ENCODE measurements at regions not wholly inside any gene's neighbourhood (a gene's known extent, or its start where the extent isn't known, plus 50 kb on each side); places are given as distances from the start of the nearest gene placed in this dataset.

DNA sequence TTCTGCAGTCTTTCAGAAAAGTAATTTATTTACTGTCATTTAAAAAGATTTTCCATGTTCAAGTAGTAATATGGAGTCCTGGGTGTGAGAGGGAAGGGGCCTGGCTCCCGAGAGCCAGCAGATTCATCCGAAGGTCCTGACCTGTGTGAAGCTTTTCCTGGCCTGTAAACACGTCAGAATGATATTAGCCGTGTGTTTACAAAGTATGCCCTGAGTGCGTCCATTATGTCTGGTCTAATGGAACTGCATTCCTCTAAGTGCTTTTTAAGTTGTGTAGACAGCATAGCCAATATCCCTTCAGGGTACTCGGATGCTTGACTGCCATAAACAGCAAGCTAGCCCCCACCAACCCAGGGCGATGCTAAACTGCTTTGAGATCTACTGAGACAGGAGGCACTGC lies 495.2 kb downstream of the AGTPBP1 start:
- DNase-seq (ENCODE audit: low read depth in 2 of 2), result no peak
- H3K4me3 ChIP-seq (replicated peaks in 1 of 2; ENCODE audit: low read depth in 2 of 2, low read length in 2 of 2), result no peak overlapping the region
- no peak for TF ChIP-seq CTCF (IDR thresholded peaks at IDR 0.05; ENCODE audit: low read depth, low read length)

DNA sequence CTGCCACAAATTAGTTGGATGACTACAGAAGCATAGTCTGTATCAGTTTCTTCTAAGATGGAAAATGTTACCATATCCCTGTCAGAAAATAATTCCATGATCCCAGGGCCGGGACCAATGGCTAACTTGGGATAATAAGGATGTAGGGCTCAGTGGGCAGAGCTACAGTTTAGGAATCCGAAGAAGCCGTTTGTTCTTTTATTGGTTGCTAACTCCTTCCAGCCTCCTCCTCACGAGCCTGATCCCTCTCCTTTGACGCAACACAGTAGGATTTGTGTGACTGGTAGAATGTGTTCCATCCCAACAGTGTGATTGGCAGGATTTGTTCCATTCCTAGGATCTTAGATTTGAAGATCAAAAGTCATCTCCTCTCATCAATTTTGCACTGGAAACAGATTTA lies 496.9 kb downstream of the AGTPBP1 start:
- H3K4me3 ChIP-seq (replicated peaks in 1 of 2; ENCODE audit: low read depth in 2 of 2, low read length in 2 of 2), result no peak overlapping the region
- TF ChIP-seq CTCF (IDR thresholded peaks at IDR 0.05; ENCODE audit: low read depth, low read length), result no peak
- no peak for DNase-seq (ENCODE audit: low read depth in 2 of 2)

DNA sequence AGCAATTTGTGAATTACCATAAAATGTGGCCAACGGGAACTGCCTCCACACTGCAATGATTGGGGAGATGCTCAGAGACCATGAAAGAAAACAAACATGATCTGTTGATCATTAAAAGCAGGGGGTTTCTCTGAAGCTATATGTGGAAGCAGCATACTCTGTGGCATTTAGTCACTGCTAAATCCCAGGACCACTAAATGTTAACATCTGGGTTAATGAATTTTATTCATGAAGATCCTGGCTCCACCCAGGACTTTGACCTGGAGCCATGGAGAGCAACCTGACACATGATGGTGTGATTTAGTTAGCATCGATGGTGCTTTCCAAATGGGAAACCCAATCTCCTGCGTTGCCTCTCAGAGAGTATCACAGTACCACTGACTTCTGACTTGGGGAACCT lies 497.8 kb downstream of the AGTPBP1 start:
- no peak overlapping the region for H3K4me3 ChIP-seq (replicated peaks in 1 of 2; ENCODE audit: low read depth in 2 of 2, low read length in 2 of 2)
- no peak for DNase-seq (ENCODE audit: low read depth in 2 of 2)
- no peak for TF ChIP-seq CTCF (IDR thresholded peaks at IDR 0.05; ENCODE audit: low read depth, low read length)

DNA sequence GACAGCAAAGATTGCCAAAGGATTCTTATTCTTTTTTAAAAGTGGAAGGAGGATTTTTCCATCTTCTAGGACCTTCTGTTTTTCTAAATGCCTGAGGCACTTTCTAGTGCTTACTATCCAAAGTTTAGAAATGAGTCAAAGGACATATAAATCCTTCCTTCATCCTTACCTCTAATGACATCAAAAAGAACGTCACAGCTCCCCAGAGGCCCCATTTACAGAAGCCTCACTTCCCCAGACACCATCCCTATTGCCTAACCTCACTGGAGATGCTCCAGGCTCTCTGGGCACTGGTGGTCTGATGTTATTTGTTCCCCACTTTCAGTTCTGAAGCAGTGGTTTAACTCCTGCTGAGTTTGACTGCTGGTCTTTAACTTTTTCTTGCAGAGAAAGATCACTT lies 504.3 kb downstream of the AGTPBP1 start:
- TF ChIP-seq CTCF (IDR thresholded peaks at IDR 0.05; ENCODE audit: low read depth, low read length), result no peak
- H3K4me3 ChIP-seq (replicated peaks in 1 of 2; ENCODE audit: low read depth in 2 of 2, low read length in 2 of 2), result no peak overlapping the region
- no peak for DNase-seq (ENCODE audit: low read depth in 2 of 2)

DNA sequence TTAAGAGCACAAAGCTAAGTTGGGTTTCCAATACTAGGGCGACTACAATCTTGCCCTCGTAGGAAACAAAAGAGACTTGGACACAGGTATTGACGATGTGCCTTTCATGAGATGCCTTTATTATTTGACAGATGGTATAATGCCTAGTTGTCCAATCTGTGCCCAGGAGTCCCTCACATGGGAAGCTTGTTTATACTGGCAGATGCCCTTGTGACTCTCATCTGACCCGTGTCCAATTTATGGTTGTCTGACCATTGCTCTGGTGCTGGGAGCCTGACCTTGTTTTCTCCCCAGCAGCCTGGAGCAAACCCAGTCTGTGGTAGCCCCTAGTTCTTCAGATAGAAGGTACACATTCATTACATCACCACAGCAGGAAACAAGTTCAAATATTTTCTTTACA lies 511.7 kb downstream of the AGTPBP1 start:
- DNase-seq (ENCODE audit: low read depth in 2 of 2), result no peak
- no peak for TF ChIP-seq CTCF (IDR thresholded peaks at IDR 0.05; ENCODE audit: low read depth, low read length)
- H3K4me3 ChIP-seq (replicated peaks in 1 of 2; ENCODE audit: low read depth in 2 of 2, low read length in 2 of 2), result no peak overlapping the region

DNA sequence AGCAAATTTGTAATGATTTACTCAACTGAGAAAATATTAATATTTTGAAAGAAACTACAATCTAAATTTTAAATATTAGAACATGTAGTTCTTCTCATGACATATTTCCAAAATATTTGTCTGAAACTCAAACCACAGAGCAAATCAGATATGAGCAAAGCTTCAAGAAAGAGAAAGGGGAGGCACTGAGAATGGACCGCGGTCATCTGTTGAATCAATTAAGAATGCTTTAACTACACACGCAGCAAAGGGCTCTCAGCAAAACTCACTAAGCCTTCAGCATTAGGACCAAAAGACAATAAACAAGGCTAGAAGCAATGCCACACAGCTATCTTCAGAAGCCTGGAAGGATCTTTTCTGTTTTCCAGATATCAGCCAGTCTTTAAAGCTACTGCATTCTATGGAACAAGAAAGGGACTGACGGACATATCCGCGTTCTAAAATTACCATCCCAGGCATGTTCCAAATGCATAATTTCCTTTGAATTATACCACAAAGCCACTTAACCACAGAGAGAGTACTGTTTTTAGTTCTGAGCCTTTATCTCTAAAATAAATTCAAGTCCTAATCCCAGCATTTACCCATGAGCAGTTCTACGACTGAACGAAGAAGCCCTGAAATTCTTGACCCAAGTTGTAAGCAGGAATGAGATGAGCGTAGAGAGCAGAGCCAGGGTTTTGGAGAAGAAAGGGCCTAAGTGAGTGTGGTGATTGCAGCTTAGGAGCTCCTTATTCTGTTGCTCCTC lies 513.5 kb downstream of the AGTPBP1 start:
- no peak overlapping the region for H3K4me3 ChIP-seq (replicated peaks in 1 of 2; ENCODE audit: low read depth in 2 of 2, low read length in 2 of 2)
- TF ChIP-seq CTCF (IDR thresholded peaks at IDR 0.05; ENCODE audit: low read depth, low read length), result no peak
- no peak for DNase-seq (ENCODE audit: low read depth in 2 of 2)

- no peak for DNase-seq (ENCODE audit: low read depth in 2 of 2)
- TF ChIP-seq CTCF (IDR thresholded peaks at IDR 0.05; ENCODE audit: low read depth, low read length), result no peak
- H3K4me3 ChIP-seq (replicated peaks in 1 of 2; ENCODE audit: low read depth in 2 of 2, low read length in 2 of 2), result no peak overlapping the region
Measured at GRCh38 chr9:85225180-85225579, 516.6 kb downstream of the AGTPBP1 start.

All from cardiac fibroblast (primary cell).